NCI-H2196 treated with DMSO at 0.1 percent for 48 hours (cell line): ENCODE measurements at regions not wholly inside any gene's neighbourhood (a gene's known extent, or its start where the extent isn't known, plus 50 kb on each side); places are given as distances from the start of the nearest gene placed in this dataset.

ENCODE experiments used
- DNase-seq: peaks from one replicate; lab custom pipeline; 2025; ENCODE audit not compliant: unreplicated experiment; lab: John Stamatoyannopoulos, UW

DNA sequence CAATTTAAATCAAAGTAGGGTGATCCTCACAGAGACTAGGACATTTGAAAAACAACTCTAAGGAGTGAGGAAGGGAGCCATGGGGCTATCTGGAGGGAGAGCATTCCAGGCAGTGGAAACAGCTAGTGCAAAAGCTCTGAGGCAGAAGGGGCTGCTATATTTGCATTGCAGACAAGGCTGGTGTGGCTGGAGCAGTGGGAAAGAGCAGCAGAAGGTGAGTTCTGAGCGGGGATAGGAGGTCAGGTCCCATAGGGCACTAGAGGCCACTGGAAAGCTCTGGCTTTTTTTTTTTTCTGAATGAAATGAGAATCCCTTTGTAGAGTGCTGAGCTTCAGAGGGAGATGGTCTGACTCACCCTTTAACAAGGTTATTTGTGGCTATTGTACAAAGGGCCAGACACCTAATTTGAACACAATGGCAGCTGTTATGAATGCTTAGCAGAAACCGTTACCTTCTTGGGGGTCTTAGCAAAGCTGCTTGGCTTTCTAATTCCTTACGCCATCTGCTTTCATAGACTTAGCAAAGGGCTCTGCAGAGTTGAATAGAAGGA, 291.6 kb downstream of the BUD13 start:
- no peak for DNase-seq

DNA sequence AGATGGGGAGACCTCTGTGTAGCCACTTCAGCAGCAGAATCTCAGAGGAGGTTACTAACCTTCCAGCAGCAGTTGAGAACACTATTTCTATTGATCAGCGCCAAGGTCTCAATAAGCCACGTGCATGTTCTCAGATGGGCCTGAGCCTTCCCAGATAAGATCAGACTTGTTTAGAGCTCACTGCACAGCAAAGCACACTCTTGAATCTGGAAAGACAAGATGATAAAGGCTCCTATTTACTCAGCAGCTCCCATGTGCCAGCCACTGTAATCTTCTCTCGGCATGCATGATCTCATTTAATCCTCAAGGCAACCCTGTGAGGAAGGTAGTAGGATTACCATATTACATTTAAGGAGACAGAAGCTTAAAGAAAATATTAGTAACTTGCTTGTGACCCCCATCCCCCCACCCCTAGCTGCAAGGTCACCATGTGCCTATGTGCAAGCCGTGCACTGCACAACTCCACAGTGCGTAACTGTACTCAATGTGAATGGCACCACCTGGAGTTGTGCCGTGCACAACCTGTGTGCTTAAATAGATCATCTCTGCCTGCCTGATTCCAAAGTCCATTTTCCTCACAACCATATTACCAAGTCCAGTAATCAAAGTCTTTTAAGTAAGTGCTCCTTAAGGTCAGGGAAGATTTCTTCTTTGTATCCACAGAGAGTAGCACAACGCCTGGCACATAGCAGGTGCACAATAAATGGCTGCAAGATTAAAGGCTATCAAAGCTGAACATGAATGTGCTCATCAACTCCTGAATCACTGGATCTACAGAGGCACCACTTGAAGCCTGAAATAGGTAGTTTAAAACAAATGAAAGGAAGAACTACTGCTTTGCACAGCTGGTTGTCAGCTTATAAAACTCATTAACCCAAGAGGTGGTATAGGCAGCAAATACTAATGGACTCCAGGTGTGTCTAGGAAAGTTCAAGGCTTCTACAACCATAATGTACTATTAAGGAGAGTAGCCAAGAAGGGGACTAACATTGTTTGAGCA, 293.8 kb downstream of the BUD13 start:
- no peak for DNase-seq

DNA sequence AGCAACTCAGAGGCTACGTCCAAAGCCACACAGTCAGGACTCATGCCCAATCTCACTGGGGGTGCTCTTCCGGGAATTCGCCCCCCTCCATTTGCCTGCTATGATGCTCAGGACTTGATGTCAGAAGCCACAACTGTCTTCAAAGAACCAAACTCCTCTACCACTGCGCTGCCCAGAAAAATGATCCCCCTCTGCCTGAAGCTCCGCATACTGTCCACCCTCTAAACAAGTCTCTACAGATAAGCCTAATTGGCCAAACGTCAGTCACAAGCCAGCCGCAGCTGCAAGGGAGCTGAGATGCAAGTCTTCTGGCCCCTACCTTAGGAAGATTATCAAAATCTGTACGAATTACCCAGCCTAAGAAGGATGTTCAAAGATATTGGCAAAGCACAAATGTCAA, 294.6 kb downstream of the BUD13 start:
- no peak for DNase-seq

DNA sequence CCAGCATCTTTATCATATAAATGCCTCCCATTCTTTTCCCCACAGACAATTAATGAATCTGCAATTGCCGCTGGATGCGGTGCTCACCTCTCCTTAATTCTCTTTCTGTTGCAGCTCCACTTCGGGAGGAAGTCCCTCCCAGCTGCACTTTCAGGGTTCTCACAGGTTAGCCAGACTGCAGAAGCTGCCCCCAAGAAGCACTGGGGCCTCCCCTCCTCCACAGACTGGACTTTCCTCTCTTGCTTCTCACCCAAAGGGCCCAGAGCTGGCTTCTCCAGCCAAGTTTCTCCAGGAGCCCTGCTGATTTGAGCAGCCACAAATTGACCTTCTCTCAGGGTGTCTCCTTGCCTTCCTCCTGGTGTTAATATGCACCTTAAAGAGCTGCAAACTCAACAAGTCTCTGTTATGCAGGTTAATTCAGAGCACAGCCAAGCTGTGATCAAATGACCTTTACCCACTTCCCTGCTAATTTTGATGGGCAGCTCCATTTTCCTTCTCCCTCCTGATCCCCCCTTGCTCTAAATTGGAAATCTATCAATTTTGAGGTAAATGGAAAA, 298.9 kb downstream of the BUD13 start:
- DNase-seq, result no peak

DNA sequence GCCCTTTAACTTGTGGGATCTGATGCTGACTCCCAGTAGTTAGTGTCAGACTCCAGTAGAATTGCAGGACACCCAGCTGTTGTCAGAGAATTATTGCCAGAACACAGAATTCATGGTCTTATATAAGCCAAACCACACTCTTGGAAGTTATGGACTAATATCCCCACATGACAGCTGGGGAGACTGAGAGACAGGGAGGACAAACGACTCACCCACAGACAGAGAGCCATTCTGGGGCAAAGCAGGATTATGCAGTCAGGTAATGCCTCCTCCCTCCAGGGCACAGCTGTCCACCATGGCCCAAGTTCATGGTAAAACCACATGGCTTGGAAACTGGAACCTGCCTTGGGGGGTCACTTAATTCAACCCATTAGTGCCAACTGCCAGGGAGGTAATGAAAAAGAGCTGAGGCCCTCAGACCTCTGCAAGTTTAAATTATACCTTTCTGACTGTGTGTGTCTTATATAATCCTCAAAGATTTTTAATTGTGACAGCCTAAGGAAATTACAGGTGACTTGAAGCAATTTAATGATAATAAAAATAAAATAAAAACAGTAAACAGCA, 299.5 kb downstream of the BUD13 start:
- DNase-seq, result no peak

GRCh38 chr11:116472651-116473050, 300.1 kb downstream of the BUD13 start:
- no peak for DNase-seq

GRCh38 chr11:116471608-116472256, 301.1 kb downstream of the BUD13 start:
- DNase-seq, result no peak

- no peak for DNase-seq
These were observed 304.1 kb downstream of the BUD13 start for GRCh38 chr11:116468699-116469098.

- no peak for DNase-seq
These were observed 305.0 kb downstream of the BUD13 start for GRCh38 chr11:116467823-116468222.

DNA sequence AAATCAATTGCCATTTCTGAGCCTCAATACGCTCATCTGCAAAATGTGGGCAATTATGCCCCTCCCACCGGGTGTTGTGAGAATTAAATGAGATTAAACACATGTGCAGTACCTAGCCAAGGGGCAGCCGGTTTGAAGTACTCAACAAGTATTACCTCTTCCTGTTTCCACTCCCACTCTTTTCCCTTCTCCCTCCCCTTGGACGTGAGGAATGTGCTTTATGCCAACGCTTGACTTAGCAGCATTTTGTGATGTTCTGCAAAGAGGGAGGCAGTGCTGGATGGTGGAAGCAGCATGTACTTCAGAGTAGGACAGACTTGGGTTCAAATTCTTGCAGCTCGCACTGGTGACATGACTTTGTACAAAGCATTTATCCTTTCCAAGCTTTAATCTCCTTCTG, 306.0 kb downstream of the BUD13 start:
- DNase-seq, result no peak

DNA sequence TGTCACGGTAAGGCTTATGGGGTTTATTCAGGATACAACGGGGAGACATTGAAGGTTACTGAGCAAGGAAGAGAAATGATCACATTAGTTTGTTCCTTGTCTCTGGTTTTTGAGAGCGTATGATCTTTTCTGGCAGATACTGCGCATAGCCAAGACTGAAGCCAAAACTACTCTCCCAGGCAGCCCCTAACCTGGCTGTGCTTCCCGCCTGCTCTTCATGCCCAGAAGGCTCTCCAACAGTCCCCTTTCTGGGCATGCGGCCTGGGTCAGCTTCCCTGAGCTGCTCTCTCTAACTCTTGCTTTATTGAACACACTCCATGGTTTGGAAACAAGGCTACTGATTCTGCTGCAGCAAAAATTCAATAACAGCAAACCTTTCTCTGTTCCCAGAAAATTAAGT, 306.6 kb downstream of the BUD13 start:
- DNase-seq, result no peak

DNA sequence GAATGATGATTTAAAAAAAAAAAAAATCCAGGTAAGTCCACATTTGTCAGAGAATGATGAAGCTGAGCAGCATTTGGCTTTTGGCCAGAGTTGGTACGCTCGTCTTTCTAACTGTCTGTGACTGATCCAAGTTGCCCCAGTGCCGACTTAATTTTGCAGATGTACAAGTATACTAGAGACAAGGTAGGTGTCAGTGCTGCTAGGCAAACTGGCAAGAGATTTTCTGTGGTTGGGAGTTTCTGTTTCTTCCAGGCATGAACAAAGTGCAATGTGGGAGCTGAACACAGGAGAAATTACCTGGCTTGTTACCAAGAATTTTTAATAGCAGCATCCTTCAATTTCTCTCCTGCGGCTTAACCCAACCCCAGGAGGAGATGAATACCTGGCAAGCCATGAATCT, 307.7 kb downstream of the BUD13 start:
- DNase-seq, result no peak

DNA sequence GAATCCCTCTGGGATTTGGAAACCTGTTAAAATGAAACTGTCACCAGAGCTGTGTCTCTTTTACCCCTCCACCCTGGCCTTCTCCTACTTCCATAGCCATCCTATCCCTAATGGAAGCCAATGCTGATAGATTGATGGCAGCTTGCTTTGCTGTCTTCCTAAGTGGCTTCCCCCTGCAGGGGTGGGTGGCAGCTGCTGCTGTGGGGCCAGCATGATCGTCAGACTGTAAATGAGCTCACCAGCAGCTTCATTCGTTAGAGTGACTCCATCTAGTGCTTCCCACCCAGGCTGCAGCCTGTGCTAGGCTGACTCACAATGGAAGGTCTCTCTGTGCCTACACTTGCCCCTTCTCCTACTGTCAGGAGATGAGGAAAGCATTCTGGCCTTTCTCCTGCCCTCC, 311.0 kb downstream of the BUD13 start:
- no peak for DNase-seq

DNA sequence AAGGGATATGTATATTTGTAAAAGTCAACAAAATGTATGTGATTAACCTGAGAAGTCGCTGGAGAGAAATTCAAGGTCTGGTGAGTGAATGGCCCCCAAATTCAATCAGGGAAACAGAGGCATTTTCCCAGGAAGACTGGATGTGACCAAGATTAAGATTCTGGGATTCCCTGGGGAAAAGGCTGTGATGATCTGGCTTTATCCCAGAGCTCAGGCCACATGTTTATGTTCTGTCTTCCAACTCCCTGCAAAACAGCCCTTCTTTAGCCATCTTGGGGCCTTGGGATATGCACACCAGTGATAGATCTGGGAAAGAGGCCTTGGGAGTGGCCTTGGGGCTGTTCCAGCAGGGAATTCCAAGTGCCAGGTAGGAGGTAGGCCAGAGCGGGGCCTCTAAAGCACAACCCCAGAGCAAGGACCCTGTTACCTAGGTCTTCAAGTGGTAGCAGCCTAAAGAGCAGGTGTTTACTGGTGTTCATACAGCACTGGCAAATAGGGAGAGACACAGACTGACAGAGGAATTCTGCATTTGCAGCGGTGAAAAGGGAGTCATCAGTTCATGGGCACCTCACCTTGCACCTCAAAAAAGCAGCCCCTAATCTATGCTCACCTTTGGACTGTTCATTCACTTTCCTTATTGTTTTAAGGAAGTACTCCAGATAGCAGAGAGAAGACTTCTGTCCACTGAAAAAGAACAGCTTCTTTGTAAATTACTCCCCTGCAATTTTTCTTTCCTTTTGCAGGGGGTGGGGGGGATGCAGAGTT, 312.4 kb downstream of the BUD13 start:
- no peak for DNase-seq

GRCh38 chr11:116459185-116460045, 313.4 kb downstream of the BUD13 start:
- DNase-seq, result no peak

- no peak for DNase-seq
These were observed 314.2 kb downstream of the BUD13 start for GRCh38 chr11:116458546-116458945.

DNA sequence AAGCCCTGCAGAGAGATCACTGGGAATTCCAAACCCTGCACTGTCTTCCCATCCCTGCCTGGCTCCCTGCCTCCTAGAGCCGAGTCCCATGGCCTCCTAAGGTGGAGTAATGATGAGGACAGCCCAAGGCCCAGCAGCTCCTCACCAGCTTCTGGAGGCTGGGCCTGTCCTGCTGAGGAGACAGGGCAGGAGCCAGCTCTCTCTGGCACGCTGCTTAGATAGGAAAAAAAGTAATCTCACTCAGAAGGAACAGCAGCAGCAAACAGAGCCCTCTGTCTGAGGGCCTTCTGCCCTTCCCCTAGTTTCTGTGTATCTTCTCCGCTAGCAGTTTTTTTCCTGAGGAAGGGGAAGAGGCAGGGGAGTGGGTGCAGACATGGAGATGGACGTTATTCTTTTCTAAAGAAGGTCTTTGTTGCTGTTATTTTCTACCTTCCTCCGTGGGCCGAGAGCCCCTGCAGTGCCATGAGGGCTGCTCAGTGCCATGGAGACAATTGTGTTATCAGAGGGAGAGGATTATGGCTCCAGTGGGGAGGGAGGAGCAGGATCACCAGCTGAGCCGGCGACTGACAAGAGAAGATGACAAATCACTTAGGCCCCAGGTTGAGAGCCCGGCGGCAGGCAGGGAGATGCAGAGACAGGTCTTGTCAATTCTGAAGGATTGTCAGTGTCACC, 315.3 kb downstream of the BUD13 start:
- no peak for DNase-seq

GRCh38 chr11:116454951-116455350, 317.8 kb downstream of the BUD13 start:
- no peak for DNase-seq

DNA sequence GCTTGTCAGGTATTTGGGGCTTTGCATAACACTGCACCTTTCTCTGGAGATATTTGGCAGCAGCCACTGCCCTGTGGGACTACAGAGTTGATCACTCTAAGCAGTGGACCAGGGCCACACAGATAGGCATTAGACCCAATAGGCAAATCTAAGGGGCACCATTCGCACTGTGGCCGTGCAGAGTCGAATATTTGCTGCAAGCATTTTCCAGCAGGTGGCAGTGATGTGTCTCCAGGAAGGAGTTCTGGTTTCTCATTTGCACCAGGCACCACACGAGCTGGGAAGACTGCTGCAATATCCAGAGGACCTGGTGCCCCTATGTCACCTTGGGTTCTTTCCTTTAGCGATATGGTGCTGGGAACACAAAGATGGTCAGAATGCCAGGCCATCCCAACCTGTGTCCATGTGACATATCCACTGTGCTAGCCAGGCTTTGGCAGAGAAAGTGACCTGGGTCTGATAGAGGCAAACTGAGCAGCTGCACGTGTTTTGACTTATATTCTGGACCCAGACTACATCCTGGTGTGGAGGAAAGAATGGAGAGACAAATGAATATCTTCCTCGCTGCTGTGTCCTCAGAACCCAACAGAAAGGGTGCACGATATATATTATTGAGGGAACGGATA, 318.7 kb downstream of the BUD13 start:
- peak; percentile 9 for DNase-seq
